NB4 (cell line): ENCODE measurements at regions not wholly inside any gene's neighbourhood (a gene's known extent, or its start where the extent isn't known, plus 50 kb on each side); places are given as distances from the start of the nearest gene placed in this dataset.

Experiments
- DNase-seq: peaks from one replicate; pipeline ENCODE4 v3.0.0; 2010; ENCODE audit warnings: low read depth
- H3K4me3 ChIP-seq: one replicate; pipeline ENCODE4 v1.5.1; 2011; ENCODE audit warnings: mild to moderate bottlenecking, low read depth, low read length, moderate library complexity
- CTCF ChIP-seq: IDR thresholded peaks from one replicate; pipeline ENCODE4 v1.5.1; 2012; ENCODE audit warnings: low read depth, low read length
- MAX ChIP-seq: IDR thresholded peaks from 2 replicates; pipeline ENCODE4 v1.6.1; 2011; ENCODE audit warnings: low read depth, low read length
- MYC ChIP-seq: IDR thresholded peaks from 2 replicates; pipeline ENCODE4 v1.6.1; 2011; ENCODE audit warnings: low read depth, low read length
- POLR2A ChIP-seq: IDR thresholded peaks from 2 replicates; pipeline ENCODE4 v1.6.1; 2011; ENCODE audit warnings: mild to moderate bottlenecking; ENCODE audit not compliant: insufficient read length; ENCODE audit errors: extremely low read depth

- TF ChIP-seq POLR2A = no peak
- TF ChIP-seq CTCF = no peak
- no peak for TF ChIP-seq MYC
- TF ChIP-seq MAX = no peak
- DNase-seq = no peak
- H3K4me3 ChIP-seq = no peak overlapping the region
Observed at GRCh38 chr5:15320871-15321270, 179.1 kb upstream of the FBXL7 start.

- H3K4me3 ChIP-seq = no peak overlapping the region
- DNase-seq = no peak
- no peak for TF ChIP-seq POLR2A
- no peak for TF ChIP-seq CTCF
- TF ChIP-seq MAX = no peak
- TF ChIP-seq MYC = no peak
Observed at GRCh38 chr5:15304914-15305834, 194.8 kb upstream of the FBXL7 start.

- TF ChIP-seq POLR2A (no peak), MAX (no peak), MYC (no peak), CTCF (no peak)
- DNase-seq = no peak
- H3K4me3 ChIP-seq = no peak overlapping the region
Observed at GRCh38 chr5:15304066-15304731, 195.8 kb upstream of the FBXL7 start.

GRCh38 chr5:15300141-15300540 is 199.8 kb upstream of the FBXL7 start:
- DNase-seq = no peak
- H3K4me3 ChIP-seq = no peak overlapping the region
- no peak for TF ChIP-seq MAX
- TF ChIP-seq CTCF = no peak
- no peak for TF ChIP-seq MYC
- no peak for TF ChIP-seq POLR2A

- no peak for TF ChIP-seq MAX
- TF ChIP-seq CTCF = peak; percentile 26
- DNase-seq = peak; percentile 16
- H3K4me3 ChIP-seq = no peak overlapping the region
Observed at GRCh38 chr5:15290953-15291352, 209.0 kb upstream of the FBXL7 start.
